Breast epithelium (tissue), 3 donors: ENCODE measurements at regions not wholly inside any gene's neighbourhood (a gene's known extent, or its start where the extent isn't known, plus 50 kb on each side); places are given as distances from the start of the nearest gene placed in this dataset.

Experiments
- CTCF ChIP-seq, 3 donors: fragments of 450-650 bp; IDR thresholded peaks; one replicate each; pipeline ENCODE4 v1.5.1; 2016 to 2017; ENCODE audit warnings: antibody characterized with exemption in 3 of 3, mild to moderate bottlenecking in 3 of 3, moderate library complexity in 3 of 3
- POLR2A ChIP-seq: fragments of 450-650 bp; IDR thresholded peaks from one replicate; pipeline ENCODE4 v1.6.1; 2016; ENCODE audit warnings: antibody characterized with exemption, mild to moderate bottlenecking, moderate library complexity
- POLR2AphosphoS5 ChIP-seq, 3 donors: sonication (generic); formaldehyde crosslinking; IDR thresholded peaks; one replicate each; pipeline ENCODE4 v1.6.1; 2017; ENCODE audit warnings: antibody characterized with exemption in 3 of 3

- no peak for TF ChIP-seq CTCF (IDR thresholded peaks at IDR 0.05)
- no peak for TF ChIP-seq POLR2AphosphoS5 (IDR thresholded peaks at IDR 0.05)
- no peak for TF ChIP-seq POLR2A
Observed at GRCh38 chr2:12967804-12968203, 251.1 kb downstream of the TRIB2 start.
